GM19328 (cell line): ENCODE measurements at regions not wholly inside any gene's neighbourhood (a gene's known extent, or its start where the extent isn't known, plus 50 kb on each side); places are given as distances from the start of the nearest gene placed in this dataset.

Source experiments
- ATAC-seq: cut with Tn5 transposase; IDR thresholded peaks from one replicate; pipeline ENCODE4 v1.9.1; 2021; ENCODE audit warnings: mild to moderate bottlenecking, moderate library complexity; ENCODE audit not compliant: unreplicated experiment

DNA sequence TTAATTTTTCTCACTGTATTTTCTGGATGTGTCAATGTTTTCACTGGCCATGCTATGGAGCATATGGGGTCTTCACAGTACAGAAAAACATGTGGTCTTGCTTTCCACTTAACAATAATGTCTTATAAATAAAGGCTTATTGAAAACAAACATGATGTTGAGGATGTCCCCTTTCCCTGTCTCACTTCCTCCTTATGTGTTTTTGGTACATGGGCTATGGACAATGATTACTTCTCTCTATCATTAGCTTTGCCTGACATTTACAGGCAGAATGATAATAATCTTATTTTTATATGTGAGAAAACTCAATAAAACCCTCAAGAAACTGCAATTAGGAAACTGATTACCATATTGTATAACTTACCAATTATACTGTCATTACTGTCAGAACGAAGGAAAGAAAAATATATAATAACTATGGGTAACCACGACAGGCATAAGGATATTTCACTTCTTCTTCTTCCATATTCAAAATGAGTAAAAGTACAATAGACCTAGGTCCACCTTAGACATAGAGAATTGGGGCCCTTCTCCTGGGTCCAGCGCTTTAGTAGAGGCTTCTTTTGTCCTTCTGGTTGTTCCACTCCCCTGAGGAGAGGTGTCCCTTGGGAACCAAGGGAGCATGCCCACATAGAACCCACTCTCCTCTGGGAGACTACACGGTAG, 375.0 kb downstream of the MAN2A1 start:
- ATAC-seq = no peak

DNA sequence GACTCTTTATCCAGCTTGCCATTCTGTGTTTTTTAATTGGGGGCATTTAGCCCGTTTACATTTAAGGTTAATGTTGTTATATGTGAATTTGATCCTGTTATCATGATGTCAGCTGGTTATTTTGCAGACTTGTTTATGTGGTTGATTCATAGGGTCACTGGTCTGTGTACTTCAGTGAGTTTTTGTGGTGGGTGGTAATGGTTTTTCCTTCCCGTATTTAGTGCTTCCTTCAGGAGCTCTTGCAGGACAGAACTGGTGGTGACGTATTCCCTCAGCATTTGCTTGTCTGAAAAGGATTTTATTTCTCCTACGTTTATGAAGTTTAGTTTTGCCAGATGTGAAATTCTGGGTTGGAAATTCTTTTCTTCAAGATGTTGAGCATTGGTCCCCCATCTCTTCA, 381.1 kb downstream of the MAN2A1 start:
- ATAC-seq = no peak

DNA sequence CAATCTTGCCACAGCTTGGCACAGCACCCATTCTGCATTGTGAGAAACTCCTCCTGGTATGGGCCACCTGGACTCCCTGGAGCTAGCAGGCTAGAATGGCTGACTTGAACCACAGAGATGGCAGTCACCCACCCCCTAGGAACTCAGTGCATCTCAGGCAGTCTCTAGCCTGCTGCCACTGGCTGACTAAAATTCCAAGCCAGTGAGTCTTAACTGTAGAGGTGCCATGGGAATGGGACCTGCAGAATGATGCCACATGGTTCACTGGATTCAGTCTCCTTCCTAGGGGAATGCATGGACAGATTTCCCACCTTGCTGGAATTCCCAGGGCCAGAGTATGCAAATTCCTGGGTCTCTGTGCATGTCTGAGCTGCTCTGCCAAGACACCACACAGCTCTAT, 382.9 kb downstream of the MAN2A1 start:
- ATAC-seq = no peak

DNA sequence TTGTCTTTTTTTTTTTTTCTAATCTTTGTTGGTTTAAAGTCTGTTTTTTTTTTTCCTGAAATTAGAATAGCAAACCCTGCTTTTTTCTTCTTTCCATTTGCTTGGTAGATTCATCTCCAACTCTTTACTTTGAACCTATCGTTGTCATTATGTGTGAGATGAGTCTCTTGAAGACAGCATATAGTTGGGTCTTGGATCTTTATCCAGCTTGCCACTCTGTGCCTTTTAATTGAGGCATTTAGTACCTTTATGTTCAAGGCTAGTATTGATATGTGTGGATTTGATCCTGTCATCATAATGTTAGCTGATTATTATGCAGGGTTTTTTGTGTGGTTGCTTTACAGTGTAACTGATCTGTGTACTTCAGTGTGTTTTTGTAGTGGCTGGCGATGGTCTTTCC, 383.8 kb downstream of the MAN2A1 start:
- no peak for ATAC-seq

DNA sequence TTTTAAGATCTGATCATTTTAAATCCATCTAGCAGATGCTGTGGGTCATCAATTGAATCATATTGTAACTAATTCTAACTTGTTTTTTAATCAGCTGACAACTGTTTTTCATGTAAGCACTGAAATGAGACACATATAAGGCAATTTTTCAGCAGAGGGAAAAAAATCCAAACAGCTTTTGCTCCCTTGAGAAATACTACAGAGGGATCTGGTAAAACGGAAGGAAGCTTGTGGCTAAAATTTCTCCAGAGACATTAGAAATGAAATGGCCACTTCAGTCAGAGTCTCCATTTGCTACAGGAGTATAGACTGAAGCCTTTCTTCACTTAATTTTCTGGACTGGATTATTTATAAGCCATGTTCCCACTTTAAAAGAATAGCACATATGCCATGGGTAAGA, 385.9 kb downstream of the MAN2A1 start:
- no peak for ATAC-seq

DNA sequence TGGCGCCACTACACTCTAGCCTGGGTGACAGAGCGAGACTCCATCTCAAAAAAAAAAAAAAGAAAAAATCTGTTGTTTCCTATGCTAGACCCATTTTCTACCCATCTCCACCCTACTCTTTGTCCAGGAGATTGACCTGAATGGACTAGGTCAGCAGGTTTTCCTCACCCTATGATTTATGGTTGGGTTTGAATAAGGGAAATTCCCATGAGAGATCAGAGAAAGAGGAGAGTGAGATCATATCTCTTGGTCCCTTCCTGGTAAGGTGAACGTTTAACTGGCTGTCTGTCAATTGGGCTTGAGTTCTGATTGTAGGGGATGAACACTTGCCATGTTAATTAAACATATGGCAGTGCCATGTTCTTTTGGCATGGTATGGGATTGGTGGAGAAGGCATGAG, 387.4 kb downstream of the MAN2A1 start:
- no peak for ATAC-seq

DNA sequence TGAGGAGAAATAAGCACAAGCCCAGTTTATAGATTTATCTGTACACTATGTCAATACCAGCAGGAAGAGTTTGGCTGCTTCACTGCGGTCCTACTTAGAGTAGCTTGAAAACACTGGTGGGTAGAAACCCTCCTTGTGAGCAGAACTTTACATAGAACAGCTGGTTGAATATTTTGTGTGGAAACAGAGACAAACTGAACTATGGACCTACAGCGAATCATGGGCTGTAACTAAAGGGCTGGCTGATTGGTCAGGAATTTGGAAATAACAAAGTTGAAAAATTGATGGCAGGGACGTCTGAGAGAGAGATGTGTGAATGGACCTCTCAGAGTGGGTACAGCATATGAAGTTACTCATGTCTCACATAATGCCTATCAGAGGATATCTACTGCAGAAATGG, 392.5 kb downstream of the MAN2A1 start:
- no peak for ATAC-seq

DNA sequence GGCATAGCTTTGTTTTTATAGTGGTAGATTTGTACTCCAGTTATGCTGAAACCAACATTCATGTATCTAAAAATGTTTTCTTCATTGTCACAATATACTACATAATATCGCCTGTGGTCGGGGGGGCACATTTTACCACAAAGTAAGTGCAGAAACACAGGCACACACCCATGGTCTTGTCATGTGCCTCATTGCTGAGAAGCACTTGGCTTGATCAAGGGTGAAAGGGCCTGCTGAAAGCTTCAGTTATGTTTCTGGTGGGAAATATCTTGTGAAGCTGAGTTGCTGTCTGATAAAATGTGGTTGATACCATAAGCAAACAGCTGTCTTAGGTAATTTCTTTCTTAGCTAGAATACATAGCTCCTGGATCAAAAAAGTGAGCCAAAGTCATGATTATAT, 393.1 kb downstream of the MAN2A1 start:
- no peak for ATAC-seq

DNA sequence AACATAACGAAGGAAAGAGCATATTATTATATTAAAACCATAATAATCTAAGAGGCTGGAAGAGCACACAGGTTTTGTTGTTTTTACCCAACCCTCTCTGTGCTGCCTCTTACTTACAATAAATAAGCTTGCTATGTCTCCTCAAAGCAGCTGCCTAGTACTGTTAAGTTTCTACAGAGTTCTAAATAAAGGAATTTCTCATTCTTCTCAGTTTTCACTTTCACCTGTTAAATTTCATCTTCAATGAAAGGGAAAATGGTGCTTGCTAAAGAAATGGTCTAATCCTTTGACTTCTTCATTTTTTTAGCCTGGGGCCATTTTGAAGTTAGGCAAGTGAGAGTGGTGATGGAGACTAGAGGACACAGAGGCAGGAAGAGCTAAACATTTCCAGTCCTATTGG, 396.1 kb downstream of the MAN2A1 start:
- ATAC-seq = no peak

DNA sequence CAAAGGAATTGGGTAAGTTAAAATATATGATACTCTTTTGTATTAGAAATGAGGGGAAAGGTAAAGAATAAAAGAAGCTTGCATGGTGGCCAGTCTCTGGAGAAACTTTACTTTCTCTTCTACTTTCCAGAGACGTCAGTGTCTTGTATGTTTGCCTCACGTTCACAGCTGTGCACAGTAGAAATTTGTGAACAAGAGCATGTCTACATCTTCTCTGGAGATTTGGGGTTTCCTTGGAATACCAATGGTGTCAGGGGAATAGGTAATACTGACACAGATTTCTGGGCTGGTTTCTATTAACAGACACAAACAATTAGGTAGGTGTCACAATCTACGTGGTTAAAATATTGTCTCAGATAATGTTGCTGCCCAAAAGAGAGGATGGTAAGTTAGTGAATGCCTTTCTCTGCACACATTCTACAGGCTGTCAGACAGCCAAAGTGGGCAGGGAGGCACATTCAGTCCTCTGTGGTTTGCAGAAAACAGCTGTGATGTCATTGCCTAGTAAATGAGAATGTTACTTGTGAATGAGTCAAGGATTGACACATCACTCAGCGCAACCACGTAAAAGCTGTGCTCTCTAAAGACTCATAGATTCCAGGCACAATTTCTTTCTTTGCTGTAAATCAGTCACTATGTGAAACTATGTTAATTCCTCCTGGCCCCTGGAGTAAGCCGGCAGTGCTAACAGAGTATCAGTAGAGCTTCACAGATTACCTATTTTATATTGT, 397.1 kb downstream of the MAN2A1 start:
- ATAC-seq = no peak

DNA sequence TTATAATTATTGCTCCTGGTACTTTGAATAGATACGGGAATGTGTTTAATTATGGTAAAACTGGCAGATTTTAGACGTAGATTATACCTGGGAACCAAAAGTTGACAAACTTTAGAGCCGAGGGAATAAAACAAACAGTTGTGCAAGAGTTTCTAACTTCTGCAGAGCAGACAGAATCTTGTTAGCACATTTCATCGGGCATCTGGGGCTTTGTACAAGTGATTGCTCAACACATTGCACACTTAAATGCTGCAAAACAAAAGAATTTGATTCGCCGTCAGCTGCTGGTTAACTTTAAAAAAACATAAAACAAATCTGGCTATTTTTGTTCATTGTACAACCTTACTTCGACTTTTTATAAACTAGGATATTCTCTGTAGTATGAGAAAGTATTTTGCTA, 398.1 kb downstream of the MAN2A1 start:
- ATAC-seq = no peak

DNA sequence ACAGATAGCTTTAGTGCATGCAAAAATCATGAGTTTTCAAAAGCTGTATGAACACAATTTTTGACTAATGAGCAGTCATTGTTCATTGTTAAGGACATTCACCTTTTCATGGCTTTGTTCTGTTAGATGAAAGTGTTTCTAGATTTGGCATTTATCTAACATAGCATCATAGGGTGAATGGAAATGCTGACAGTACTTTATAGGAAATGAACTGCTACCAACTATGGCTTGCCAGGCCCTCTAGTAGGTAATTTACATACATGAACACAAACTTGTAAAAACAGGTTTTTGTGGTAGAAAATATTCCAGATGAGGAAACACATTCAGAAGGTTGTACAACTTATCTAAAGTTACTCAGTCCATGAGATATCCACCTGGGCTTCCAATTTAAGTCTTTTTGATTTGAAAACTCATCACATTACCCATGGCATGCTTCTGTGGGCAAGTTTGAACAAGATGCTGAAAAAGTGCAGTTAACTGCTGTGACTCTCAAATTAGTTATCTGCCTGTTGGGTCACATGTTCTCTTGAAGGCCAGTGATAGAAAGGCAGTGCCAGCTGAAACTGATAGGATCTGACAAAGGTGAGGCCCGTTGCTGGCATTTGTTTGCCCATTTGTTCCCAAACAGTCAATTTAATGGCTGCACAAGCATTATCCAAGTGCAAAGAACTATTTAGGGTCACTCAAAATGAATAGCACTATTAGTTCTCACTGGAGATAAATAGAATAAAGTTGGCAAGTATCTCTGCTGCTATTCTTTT, 399.1 kb downstream of the MAN2A1 start:
- no peak for ATAC-seq

DNA sequence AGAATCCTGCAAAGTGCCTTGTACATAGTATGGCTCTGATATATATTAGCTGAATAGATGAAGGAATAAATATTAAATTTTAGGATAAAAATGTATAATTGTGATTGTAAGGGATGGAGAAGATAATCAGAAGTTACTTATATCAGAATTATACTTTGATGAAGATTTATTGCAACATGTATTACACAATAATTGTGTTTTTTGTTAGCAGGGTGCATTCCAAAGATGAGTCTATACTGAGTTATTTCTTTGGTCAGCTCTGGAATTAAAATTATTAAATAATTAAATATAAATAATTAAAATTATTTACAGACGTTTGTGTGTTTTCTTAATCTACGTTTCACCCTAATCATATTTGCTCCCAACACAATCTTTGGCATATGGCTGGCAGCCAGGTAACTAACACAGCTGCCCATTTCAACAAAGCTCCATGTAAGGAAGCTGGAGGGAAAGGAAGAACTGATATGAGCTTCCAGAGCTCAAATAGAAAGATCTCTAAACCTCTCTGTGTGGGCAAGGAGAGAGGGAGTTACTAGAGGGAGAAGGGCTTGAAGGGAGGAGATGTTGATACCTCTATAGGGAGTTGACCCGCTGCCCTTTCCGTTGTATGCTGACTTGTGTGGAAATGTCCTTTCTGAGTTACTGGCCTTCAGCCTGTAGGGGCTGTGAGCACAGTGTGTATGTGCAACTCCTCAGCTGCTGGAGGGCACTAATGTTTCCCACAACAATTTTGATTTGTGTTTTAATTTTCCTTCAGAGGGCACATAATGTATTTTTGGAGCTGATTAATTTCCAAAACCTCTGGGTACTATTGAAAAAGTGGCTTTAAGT, 403.4 kb downstream of the MAN2A1 start:
- ATAC-seq = no peak

DNA sequence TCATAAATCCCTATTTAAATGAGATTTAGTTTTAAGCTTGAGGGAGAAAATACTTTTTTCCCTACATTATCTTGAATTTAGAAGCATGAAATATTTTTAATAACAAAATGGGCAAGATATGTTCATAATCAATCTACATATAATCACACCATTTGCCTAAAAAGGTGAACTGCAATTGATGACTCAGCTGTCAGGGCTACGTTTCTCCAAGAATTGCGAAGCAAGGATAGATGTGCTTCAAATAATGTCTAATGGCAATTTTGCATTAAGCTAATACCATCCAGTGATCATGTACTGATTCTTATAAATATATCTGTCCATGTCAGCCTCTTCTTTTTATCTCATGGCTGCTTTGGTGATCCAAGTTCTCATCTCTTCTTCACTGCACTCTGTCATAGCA, 404.4 kb downstream of the MAN2A1 start:
- no peak for ATAC-seq

DNA sequence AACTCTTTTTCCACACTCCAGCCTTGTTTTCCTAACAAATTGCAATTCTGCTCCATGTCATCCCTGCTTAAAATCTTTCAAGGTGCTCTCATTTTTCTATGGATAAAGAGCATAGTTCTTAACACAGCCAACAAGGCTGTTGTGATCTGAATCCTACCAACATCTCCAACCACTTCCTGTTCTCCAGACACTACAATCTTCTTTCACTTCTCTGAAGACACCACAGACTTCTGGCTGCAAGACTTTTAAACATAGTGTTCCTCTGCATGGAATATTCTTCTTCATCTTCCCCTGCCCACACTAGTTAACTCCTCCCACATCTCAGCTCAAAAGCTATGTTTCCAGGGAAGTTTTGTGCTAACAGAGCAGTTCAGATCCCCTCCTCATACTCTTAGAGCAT, 404.8 kb downstream of the MAN2A1 start:
- ATAC-seq = no peak

DNA sequence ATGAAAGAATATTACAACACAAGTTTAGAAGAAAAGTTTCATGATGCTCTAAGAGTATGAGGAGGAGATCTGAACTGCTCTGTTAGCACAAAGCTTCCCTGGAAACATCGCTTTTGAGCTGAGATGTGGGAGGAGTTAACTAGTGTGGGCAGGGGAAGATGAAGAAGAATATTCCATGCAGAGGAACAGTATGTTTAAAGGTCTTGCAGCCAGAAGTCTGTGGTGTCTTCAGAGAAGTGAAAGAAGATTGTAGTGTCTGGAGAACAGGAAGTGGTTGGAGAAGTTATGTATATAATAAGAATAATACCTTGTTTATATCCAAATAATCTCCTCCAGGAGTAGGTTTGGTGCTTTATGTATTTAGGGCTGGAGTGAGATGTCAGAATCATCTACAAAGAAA, 406.7 kb downstream of the MAN2A1 start:
- no peak for ATAC-seq

DNA sequence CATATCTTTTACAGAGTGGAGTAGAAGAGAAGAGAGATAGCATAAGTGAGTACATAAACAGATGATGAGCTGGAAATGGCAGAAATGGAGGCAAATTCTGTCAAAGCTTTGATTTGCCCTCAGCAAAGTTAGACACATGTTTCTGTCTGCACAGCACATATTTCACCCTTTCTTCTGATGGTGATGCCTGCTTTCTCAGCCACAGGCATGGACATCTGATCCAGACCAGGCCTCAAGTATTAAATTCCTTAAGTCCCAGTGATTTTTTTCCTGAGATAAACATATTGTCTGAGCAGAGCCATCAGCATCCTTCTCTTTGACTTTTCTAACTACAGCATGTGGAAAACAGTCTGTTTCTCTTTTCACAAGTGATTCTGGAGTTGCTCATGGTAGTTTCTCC, 409.8 kb downstream of the MAN2A1 start:
- no peak for ATAC-seq

DNA sequence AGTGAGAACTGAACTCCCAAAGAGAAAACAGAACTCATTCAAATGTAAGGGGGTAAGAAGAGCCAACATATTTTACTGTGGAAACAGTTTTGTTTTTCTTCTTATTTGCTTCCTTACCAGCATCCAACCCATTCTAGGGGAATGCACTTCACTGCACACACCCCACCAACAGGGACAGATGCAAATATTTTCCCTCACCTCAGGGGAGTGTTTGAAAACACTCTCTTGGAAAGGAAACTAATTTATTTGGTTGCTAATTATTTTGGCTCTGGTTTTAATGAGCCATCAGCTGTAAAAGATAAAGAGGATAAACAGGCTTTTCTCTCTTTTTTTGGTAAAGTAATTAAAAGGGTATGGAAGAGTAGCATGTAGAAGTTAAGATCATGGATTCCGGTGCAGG, 413.4 kb downstream of the MAN2A1 start:
- ATAC-seq = no peak

DNA sequence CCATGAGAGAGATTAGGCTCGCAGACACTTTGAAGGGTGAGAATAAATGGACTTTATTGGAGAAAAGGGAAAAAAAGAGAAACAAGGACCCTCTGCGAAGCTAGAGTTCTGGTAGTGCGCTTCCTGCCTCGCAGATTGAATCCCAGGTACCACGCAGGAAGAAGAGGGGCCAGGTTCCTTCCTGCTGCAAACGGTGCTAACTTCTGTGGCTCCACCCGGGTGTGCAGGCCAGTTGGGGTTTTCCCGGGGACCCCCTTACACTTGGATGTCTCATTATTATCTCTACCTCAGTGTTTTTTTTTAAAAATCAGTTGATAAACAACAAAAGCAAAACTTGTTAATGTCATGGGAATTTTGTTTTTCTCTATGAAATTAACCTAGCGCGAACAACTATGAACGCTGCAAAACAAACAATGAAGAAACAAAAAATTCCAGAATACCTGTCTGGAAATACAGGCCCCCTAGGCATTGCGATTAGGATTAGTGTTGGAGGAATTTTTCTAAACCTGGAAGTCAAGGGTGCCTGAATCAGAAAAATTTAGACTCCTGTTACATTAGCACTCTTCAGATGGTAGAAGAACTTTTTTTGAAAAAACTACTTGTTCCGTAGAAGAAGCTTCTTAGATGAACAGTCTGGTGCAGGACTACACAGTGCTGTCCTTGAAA, 414.5 kb downstream of the MAN2A1 start:
- no peak for ATAC-seq

DNA sequence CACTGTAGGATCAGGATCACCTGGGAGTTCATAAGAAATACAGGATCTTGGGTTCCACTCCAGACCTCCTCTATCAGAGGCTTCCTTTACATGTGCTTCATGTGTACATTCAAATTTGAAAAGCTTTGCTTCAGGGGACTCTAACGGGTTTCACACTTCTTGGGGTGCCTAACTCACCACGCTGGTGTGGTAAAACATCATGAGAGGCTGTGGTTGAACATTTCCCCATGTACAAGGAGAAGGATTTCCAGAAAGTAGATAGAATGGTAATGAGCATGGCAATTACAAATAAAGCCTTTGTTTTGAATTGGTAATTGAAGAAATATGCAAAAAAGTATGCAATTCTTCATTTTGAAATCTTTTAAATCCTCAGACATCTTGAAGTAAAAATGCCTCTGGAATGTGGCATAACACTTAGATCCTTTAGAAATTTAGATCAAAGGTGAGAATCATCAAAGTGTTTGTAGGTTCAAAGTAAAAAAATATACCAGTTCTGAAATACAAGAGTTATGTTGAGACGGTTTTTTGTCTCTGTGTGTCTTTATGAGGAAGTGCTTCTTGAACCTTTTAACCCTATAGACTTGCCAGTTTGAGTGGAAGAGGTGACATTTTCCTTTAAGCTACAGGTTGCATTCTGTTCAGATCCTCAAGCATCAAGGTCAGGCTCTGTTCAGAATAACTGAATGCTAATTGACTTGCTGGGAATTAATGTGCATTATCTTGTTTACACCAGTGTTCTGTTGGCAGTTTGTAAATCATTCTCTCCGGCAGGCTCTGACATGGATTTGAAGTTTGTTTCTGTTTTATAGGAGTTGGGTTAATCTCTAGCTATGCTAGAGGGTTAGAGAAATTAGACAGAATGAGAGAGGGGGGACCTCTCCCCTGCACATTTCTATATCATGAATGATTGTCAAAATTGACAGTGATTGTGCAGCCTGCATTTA, 415.3 kb downstream of the MAN2A1 start:
- ATAC-seq = no peak
